HEK293 (cell line): ENCODE measurements at regions not wholly inside any gene's neighbourhood (a gene's known extent, or its start where the extent isn't known, plus 50 kb on each side); places are given as distances from the start of the nearest gene placed in this dataset.
"Not testable (repeated sequence)": the region's sequence is repeated elsewhere in the genome, so short reads cannot be mapped to it uniquely, and the experiment has no call there.

ENCODE experiments used
- CTCF ChIA-PET: fragments of 350-600 bp; formaldehyde crosslinking; extraction: SDS; loops from one replicate; lab custom pipeline; 2021; ENCODE audit warnings: antibody characterized with exemption; lab: Yijun Ruan, JAX
- POLR2A ChIA-PET: fragments of 300-600 bp; formaldehyde crosslinking; extraction: SDS; loops from one replicate; lab custom pipeline; 2020; ENCODE audit warnings: antibody characterized with exemption, inconsistent platforms; lab: Yijun Ruan, JAX
- H3K27ac ChIP-seq: fragments of 200-500 bp; sonication (Bioruptor generic); 2 replicates; pipeline ENCODE4 v1.5.1; 2014; ENCODE audit warnings: low read depth, low read length, control low read depth, inconsistent platforms; ENCODE audit errors: extremely low read depth
- H3K36me3 ChIP-seq, 2 experiments: fragments of 200-500 bp in 1 of 2; sonication (Bioruptor generic) in 1 of 2; 1 replicate in 1 of 2; 2 replicates in 1 of 2; pipeline ENCODE4 v1.5.1; 2014 to 2017; ENCODE audit warnings: inconsistent platforms in 2 of 2, low read length in 2 of 2; ENCODE audit not compliant: control insufficient read depth in 2 of 2, insufficient read depth in 1 of 2
- H3K4me1 ChIP-seq: fragments of 200-500 bp; sonication (Bioruptor generic); 2 replicates; pipeline ENCODE4 v1.5.1; 2014; ENCODE audit warnings: mild to moderate bottlenecking, low read length, inconsistent platforms; ENCODE audit not compliant: control insufficient read depth, insufficient read depth
- H3K4me3 ChIP-seq: 2 replicates; pipeline ENCODE4 v1.5.1; 2011; ENCODE audit warnings: low read depth, mild to moderate bottlenecking, control low read depth, low read length, moderate library complexity
- H3K9me3 ChIP-seq: fragments of 200-500 bp; sonication (Bioruptor generic); 2 replicates; pipeline ENCODE4 v1.5.1; 2014; ENCODE audit warnings: low read depth, low read length, inconsistent platforms; ENCODE audit not compliant: control insufficient read depth, insufficient read depth
- FEZF1 ChIP-seq: fragments of 450-650 bp; formaldehyde crosslinking; IDR thresholded peaks from 2 replicates; pipeline ENCODE4 v1.5.1; 2016; ENCODE audit warnings: missing biosample characterization, missing genetic modification characterization
- ZNF174 ChIP-seq: fragments of 450-650 bp; formaldehyde crosslinking; IDR thresholded peaks from 2 replicates; pipeline ENCODE4 v1.5.0; 2017; ENCODE audit warnings: missing biosample characterization, mild to moderate bottlenecking, missing genetic modification characterization
- ZNF658 ChIP-seq: fragments of 450-650 bp; formaldehyde crosslinking; IDR thresholded peaks from 2 replicates; pipeline ENCODE4; 2016; ENCODE audit warnings: missing biosample characterization, missing genetic modification characterization

DNA sequence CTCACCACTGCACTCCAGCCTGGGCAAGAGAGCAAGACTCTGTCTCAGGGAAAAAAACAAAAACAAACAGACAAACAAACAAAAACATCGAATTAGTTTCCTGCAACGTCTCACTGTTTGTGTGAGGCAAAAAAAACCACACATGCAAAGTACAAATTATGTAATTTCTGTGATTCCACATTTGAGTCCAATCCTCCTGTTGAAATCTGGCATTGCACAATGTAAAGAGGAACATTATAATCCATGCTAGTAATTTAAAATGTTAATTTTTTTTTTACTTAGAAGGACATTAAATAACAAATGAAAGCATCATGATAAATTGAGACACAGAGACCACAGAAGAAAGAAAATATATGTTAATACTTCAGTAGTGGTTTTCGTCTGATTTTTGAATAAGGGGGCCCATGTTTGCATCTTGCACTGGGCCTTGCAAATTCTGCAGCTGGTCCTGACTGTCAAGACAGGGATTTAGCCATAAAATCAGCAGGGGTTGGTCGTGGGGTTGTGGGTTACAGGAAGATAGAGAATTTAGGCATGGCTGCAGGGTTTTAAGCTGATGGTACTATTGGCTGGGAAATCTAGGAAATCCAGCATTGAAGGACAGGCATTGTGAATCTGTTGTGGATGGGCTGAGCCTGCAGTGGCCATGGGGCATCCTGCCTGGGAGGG, 102.6 kb upstream of the ALDH3B2 start:
- Histone ChIP-seq H3K4me3 (no peak overlapping the region), H3K27ac (no peak overlapping the region), H3K4me1 (no peaks in the 10 kb centered on the region), H3K9me3 (no peaks in the 10 kb centered on the region), H3K36me3 (no peaks in the 10 kb centered on the region)
- POLR2A ChIA-PET: no interaction called here
- CTCF ChIA-PET: interaction anchor here (0.7 kb wide), 2 partner anchors 99 to 1556 kb away, joined by 3 to 5 read pairs; no protein-coding TSS in a partner anchor
- no peak for TF ChIP-seq ZNF658 (tag by site-specific recombination)
- TF ChIP-seq ZNF174 (tag by site-specific recombination): no peak

DNA sequence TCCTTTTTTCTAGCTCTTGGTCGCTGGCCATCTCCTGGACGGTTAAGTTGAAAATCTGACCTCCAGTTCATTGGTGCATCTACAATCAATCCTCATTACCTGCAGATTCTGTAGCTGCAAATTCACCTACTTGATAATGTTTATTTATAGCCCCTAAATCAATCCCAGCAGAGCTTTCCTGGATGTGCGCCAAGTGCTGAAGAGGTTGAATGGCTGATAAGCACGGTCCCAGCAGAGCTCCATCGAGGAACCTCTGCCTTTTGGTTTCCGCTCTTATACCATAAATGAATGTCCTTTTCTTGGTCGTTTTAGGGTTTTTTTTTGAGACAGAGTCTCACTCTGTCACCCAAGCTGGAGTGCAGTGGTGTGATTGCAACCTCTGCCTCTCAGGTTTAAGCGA, 99.8 kb upstream of the ALDH3B2 start:
- POLR2A ChIA-PET: not testable (repeated sequence)

DNA sequence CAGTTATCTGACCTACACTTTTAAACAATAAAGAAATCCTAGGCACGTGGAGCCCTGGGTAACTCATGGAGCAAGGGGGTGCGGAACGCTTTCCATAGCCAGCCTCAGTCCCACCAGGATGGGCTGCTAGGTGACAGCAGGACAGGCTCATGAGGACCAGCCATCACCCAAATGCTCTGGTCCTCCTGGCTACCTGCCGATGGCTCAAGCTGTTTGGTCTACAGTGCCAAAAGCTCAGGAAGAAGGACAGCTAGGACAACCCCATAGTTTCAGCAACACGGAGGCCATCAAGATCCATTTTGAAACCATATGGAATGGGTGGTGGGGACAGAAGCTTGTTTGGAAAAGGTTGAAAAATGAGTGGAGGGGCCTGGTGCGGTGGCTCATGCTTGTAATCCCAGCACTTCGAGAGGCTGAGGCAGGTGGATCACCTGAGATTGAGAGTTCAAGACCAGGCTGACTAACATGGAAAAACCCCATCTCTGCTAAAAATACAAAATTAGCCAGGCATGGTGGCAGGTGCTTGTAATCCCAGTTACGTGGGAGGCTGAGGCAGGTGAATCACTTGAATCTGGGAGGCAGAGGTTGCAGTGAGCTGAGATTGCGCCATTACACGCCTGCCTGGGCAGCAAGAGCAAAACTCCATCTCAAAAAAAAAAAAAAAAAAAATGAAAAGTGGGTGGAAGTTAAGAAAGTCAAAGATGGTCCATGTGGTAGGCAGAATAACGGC, 93.7 kb upstream of the ALDH3B2 start:
- H3K27ac ChIP-seq, H3K9me3 ChIP-seq, H3K36me3 ChIP-seq, H3K4me3 ChIP-seq, H3K4me1 ChIP-seq, CTCF ChIA-PET: not testable (repeated sequence)
- POLR2A ChIA-PET: interaction anchor here (0.7 kb wide), 1 partner anchor 31 kb away, joined by 3 read pairs; no protein-coding TSS in a partner anchor

More for the DNA sequence above, 99.8 kb upstream of the ALDH3B2 start:
- H3K27ac ChIP-seq, H3K36me3 ChIP-seq, H3K4me1 ChIP-seq, H3K9me3 ChIP-seq, H3K4me3 ChIP-seq: not testable (repeated sequence)
- CTCF ChIA-PET: interaction anchor here (1.5 kb wide), 1 partner anchor 18 kb away, joined by 5 read pairs; no protein-coding TSS in a partner anchor
- TF ChIP-seq FEZF1 (tag by site-specific recombination): peak; percentile 28; the same call in 1 of the 2 replicates

DNA sequence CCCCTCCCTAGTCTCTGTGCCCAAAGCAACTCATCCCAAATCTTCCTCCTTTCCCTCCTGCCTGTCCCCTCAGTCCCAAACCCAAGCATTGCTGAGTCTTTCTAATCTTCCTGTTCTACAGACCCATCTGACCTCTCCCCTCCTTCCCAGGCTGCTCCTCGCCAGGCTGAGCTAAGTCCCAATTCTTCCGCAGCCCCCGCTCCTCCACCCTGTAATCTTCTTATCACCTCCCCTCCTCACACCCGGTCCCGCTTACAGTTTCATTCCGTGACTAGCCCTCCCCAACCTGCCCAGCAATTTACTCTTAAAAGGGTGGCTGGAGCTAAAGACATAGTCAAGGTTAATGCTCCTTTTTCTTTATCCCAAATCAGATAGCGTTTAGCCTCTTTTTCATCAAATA, 86.8 kb upstream of the ALDH3B2 start:
- H3K4me1 ChIP-seq, POLR2A ChIA-PET, CTCF ChIA-PET, H3K9me3 ChIP-seq, H3K27ac ChIP-seq, H3K4me3 ChIP-seq, H3K36me3 ChIP-seq: not testable (repeated sequence)

DNA sequence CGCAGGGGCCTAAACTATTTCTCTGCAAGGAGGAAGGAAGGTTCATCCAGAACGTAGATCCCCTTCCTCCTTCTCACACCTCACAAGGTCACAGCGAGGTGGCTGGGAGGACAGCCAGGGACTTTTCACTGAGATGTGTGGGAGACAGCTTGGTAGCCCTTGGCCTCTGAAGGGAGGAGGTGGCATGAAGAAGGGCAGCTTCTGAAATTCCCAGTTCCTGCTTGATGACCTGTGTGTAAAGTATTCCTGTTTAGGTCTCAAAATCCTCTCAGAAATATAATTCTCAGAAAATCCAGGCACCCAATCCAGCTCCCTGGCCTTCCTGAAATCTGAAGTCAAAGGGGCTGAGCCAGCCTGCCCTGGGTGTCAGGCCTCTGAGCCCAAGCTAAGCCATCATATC, 84.9 kb upstream of the ALDH3B2 start:
- H3K9me3 ChIP-seq, H3K36me3 ChIP-seq, H3K27ac ChIP-seq, H3K4me1 ChIP-seq, H3K4me3 ChIP-seq: not testable (repeated sequence)
- ChIA-PET CTCF (interaction anchor here (0.7 kb wide), 1 partner anchor 33 kb away, joined by 4 read pairs; no protein-coding TSS in a partner anchor), POLR2A (interaction anchor here (0.5 kb wide), 1 partner anchor 187 kb away, joined by 3 read pairs; no protein-coding TSS in a partner anchor)

- H3K9me3 ChIP-seq, H3K36me3 ChIP-seq, CTCF ChIA-PET, H3K4me1 ChIP-seq, H3K27ac ChIP-seq, POLR2A ChIA-PET, H3K4me3 ChIP-seq: not testable (repeated sequence)
Measured at GRCh38 chr11:67758467-67758866, 84.0 kb upstream of the ALDH3B2 start.

GRCh38 chr11:67758009-67758408, 83.6 kb upstream of the ALDH3B2 start:
- POLR2A ChIA-PET, H3K4me3 ChIP-seq, H3K9me3 ChIP-seq, CTCF ChIA-PET, H3K27ac ChIP-seq, H3K4me1 ChIP-seq, H3K36me3 ChIP-seq: not testable (repeated sequence)

GRCh38 chr11:67753820-67754219, 79.4 kb upstream of the ALDH3B2 start:
- H3K4me3 ChIP-seq, CTCF ChIA-PET, POLR2A ChIA-PET: not testable (repeated sequence)

More at GRCh38 chr11:67753820-67754219, 79.4 kb upstream of the ALDH3B2 start:
- not testable (repeated sequence) for H3K9me3 ChIP-seq, H3K36me3 ChIP-seq, H3K27ac ChIP-seq, H3K4me1 ChIP-seq
